ENCODE measurements at regions not wholly inside any gene's neighbourhood (a gene's known extent, or its start where the extent isn't known, plus 50 kb on each side); places are given as distances from the start of the nearest gene placed in this dataset.
"Not testable (repeated sequence)": the region's sequence is repeated elsewhere in the genome, so short reads cannot be mapped to it uniquely, and the experiment has no call there.

DNA sequence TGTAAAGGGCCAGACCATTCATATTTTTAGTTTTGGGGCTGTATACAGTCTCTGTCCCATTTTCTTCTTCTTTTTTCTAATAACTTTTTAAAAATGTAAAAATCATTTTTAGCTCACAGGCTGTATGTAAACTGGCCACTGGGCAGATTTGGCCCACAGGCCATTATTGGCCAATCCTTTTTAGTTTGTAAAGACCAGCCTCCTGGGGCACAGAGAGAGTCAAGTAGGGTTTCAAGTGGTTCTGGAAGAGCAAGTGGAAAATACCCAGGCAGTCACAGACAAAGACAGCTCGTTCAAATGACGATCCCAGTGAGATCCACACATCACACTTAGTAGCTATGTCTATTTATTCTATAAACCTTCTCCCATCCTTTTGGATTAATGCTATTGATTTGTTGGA, 150.2 kb upstream of the ARHGAP20 start:
- DNase-seq, result no peak

DNA sequence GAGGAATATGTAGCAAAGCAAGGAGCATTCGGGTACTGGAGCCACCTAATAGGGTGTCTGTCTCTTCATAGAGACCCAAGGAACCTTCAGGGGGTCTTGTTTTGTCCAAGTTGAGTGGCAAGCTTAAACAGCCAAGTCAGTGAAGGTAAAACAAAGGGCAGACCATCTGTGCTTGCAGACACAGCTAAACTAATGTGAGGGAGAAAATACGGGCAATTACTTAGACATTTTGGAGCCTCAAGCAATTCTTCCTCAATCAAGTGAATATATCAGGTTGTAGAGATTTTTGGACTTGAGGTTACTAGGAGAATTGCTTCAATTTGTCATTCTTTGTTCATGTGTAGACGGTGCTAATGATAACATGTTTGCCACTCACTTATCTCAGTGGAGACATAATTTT, 148.2 kb upstream of the ARHGAP20 start:
- no peak for DNase-seq

GRCh38 chr11:110859998-110860397, 147.8 kb upstream of the ARHGAP20 start:
- DNase-seq, result no peak

DNA sequence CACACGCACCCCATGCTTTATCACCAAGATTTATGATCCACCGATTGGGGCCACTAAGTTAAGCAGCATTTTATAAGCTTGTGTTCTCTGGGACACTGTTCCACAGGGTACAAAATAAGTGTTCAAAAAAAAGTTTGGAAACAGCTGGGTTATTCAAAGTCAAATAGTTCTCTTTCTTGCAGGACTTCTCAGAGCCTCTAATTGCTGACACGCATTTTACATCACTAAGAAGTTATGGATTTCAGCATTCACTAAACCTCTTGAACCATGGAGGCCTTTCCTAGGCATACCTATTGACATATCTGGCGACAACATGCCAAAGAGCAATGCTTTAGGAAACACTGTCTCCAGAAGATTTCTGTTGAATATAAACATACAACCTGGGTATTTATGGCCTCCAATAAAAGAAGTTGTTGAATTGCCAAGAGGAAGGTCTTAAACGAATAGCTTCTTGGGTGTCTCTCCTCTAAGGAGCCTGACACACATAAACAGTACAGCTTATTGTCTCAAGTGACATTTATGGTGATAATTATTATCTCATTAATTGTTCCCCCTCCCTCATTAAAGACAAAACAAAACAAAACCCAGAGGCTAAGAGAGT, 147.1 kb upstream of the ARHGAP20 start:
- DNase-seq, result no peak

- DNase-seq, result no peak
Measured at GRCh38 chr11:110858547-110858921, 146.3 kb upstream of the ARHGAP20 start.

GRCh38 chr11:110857892-110858546, 145.8 kb upstream of the ARHGAP20 start:
- DNase-seq, result no peak

- DNase-seq, result no peak
Measured at GRCh38 chr11:110856996-110857812, 145.0 kb upstream of the ARHGAP20 start.

- DNase-seq, result no peak
Measured at GRCh38 chr11:110856340-110856739, 144.1 kb upstream of the ARHGAP20 start.

DNA sequence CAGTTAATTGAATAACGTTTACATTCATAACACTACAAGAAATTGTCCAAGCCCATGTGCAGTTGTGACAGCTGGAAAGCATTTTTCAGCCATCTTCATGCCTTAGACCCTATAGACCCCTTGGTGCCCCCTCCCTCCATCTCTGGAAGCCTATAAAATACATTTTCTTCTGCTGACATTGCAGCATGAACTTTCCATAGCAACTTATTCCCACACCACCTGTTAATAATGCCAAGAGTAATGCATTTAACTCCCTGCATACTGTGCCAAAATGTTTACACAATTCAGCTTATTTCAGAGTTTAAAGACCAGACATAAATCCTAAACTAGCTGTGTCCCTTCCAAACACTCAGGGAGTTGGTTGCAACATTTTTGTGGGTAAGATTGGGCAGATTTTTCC, 143.0 kb upstream of the ARHGAP20 start:
- no peak for DNase-seq

DNA sequence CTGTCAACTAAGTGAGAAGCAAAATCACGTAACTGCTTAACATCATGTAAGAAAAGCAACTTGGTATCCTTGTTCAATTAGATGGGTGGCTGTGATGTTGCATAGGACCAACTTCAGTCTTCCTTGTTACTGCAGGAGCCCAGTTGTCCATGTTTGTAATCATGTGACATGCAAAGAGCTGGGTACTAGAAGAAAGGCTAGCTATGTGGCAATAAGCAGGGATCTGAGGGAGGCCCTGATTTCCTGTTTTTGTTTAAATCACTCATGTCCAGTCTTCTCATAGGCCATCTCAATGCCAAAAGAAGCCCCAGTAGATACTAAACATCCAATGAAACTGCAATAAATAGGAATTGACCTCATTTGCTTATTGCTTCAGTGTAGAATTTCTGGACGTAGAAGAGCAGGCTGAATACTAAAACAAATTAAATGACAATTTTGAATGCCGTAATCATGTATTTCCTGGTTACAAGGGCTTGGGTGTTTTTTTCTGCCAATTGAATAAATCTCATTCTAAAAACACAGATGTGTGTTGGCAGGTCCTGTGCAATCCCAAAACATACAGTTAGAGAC, 140.8 kb upstream of the ARHGAP20 start:
- no peak for DNase-seq

DNA sequence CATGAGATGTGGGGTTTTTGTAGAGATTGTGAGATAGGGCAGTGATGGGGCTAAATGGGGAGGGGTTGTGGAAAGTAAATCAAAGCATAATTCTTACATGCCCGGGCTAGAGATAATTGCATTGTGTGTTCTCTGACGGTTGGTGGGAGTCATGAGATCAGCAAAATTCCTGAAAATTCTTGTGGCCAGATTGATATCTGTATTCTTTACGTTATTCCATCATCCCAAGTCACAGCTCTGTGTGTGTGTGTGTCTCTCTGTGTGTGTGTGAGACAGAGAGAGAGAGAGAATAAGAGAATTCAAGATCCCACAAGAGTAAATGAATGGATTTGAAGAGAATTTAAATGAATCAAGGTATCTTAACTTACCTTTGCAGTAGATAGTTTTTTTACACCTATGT, 138.6 kb upstream of the ARHGAP20 start:
- DNase-seq, result no peak

DNA sequence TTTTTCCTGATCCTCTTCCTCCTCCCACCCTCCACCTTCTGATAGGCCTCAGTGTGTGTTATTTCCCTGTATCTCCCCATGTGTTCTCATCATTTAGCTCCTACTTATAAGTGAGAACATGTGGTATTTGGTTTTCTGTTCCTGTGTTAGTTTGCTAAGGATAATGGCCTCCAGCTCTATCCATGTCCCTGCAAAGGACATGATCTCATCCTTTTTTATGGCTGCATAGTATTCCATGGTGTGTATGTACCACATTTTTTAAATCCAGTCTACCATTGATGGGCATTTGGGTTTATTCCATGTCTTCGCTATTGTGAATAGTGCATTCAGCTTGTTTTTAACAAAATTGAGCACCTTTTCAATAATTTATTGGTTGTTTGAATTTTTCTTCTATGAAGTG, 130.8 kb upstream of the ARHGAP20 start:
- not testable (repeated sequence) for DNase-seq

DNA sequence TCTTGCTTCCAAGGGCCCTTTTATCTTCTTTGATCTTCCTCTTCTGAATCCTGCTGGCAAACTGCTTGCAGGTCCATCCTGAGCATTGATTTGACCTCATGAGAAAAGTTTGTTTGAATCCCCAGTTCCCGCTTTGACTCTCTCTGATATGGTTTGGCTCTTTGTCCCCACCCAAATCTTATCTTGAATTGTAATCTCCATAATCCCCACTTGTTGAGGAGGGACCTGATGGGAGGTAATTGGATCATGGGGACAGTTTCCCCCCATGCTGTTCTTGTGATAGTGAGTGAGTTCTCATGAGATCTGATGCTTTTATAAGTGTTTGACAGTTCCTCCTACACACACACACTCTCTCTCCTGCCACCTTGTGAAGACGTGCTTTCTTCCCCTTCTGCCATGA, 126.6 kb upstream of the ARHGAP20 start:
- DNase-seq, result no peak

- DNase-seq, result no peak
Measured at GRCh38 chr11:110837603-110838002, 125.4 kb upstream of the ARHGAP20 start.

- DNase-seq, result no peak
Measured at GRCh38 chr11:110835106-110835505, 122.9 kb upstream of the ARHGAP20 start.

DNA sequence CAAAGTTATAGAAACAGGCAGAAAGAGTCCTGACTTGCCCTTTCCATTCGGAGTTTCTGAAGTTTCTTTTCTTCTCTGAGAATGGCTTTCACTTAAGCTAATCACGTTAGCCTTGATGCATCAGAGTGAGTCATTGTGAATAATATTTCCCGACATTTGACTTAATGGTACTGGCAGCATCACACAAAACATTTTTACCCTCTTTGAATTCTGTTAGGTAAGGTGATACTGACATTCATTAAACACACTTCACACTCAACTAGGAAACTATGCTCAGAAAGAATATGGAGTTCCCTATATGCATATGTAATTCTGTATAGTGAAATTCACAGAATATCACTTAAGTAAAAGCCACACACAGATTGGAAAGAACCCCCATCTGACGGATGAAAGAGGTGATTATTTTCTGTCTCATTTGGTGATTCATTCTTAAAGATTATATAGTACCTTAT, 120.8 kb upstream of the ARHGAP20 start:
- DNase-seq, result no peak

DNA sequence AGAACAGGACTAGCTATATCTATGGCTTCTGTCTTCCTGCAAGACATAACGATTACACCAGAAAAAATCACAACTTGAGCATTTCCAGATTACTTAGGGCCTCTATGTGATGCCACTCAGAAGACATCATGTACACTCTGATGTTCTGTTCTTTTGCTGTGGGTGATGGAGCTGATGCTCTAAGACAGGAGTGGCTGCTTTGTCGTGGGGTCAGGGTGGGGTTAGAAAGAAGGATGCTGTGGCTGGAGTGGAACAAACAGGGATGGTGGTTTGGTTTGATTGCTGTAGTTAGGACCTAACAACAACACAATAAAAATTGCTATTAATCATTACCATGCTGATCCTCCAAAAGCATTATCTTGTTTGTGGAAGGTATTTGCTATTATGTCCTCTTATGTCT, 120.3 kb upstream of the ARHGAP20 start:
- DNase-seq, result no peak

GRCh38 chr11:110832080-110832479, 119.8 kb upstream of the ARHGAP20 start:
- DNase-seq, result no peak

DNA sequence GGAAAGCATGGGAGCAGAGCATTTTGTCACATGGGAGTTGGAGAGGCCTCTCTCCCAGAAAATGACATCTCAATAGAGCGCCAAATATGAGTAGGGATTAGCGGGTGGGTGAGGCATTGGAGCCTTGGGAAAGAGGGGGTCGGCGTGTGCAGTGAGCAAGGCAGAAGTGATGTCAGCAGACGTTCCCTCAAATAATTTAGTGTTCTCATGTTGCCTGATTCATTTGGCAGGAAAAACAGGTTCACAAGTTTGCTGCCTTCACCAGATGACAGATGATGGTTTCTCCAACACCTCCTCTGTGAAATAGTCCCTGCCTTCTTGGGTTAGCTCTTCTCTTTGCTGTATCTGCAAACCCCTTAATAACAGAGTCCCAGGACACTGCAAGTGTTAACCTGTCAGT, 118.5 kb upstream of the ARHGAP20 start:
- DNase-seq, result no peak

DNA sequence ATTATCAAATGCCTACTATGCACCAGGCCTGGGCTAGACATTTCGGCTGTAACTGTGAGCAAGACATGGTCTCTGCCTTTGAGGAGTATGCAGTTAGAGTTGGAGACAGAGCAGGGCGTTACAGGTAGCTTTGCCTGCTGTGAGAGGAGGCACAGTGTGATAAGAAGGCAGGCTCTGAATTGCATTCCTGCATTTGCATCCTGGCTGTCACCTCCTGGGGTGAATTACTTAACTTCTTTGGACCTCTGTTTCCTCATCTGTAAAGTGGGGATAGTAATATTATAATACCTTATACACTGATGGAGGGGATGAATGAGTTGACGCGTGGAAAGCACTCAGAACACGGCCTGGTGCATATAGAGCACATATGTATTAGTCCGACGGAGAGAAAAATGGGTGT, 118.1 kb upstream of the ARHGAP20 start:
- no peak for DNase-seq

- DNase-seq, result no peak
Measured at GRCh38 chr11:110829873-110830272, 117.6 kb upstream of the ARHGAP20 start.

GRCh38 chr11:110828086-110828485, 115.8 kb upstream of the ARHGAP20 start:
- no peak for DNase-seq

- DNase-seq, result no peak
Measured at GRCh38 chr11:110827276-110827675, 115.0 kb upstream of the ARHGAP20 start.

Data from CD4-positive, alpha-beta T cell treated with Interferon gamma for 1 hour (primary cell).